ENCODE measurements at regions not wholly inside any gene's neighbourhood (a gene's known extent, or its start where the extent isn't known, plus 50 kb on each side); places are given as distances from the start of the nearest gene placed in this dataset.

GRCh38 chr7:67359900-67360299 lies 363.3 kb downstream of the TYW1 start:
- H4K20me1 ChIP-seq (ENCODE audit: control insufficient read depth, extremely low read depth, insufficient read depth, low read length): no peaks in the 10 kb centered on the region
- H3K27ac ChIP-seq (ENCODE audit: insufficient read depth, low read length): no peak overlapping the region
- no peak for DNase-seq (ENCODE audit: low read depth in 2 of 2)
- no peak overlapping the region for H3K4me3 ChIP-seq (replicated peaks in 1 of 4; ENCODE audit: control extremely low read depth in 1 of 4, insufficient read depth in 1 of 4, low read depth in 3 of 4, low read length in 4 of 4)
- no peak overlapping the region for H2AFZ ChIP-seq (ENCODE audit: low read length)
- no peaks in the 10 kb centered on the region for H3K36me3 ChIP-seq (ENCODE audit: control insufficient read depth, insufficient read depth, low read length)
- H3K27me3 ChIP-seq (ENCODE audit: control insufficient read depth, insufficient read depth, low read length): no peaks in the 10 kb centered on the region
- no peak overlapping the region for H3K4me2 ChIP-seq (ENCODE audit: extremely low read depth, insufficient read depth, low read length)
- no peak for TF ChIP-seq EZH2 (IDR thresholded peaks at IDR 0.05; ENCODE audit: low read length, missing control alignments)
- no peak for TF ChIP-seq CTCF (conservative IDR thresholded peaks at IDR 0.05 in 1 of 2, IDR thresholded peaks at IDR 0.05 in 1 of 2; ENCODE audit: low read depth in 1 of 2, low read length in 2 of 2)
- no peaks in the 10 kb centered on the region for H3K4me1 ChIP-seq (ENCODE audit: control insufficient read depth, extremely low read depth, insufficient read depth, low read length)
- no peaks in the 10 kb centered on the region for H3K9me3 ChIP-seq (ENCODE audit: control insufficient read depth, insufficient read depth, low read depth, low read length)
- H3K79me2 ChIP-seq (ENCODE audit: control insufficient read depth, insufficient read depth, low read length): no peaks in the 10 kb centered on the region
- no peak overlapping the region for H3K9ac ChIP-seq (ENCODE audit: insufficient read depth, low read length)

GRCh38 chr7:67361150-67361549 lies 364.5 kb downstream of the TYW1 start:
- no peak overlapping the region for H2AFZ ChIP-seq (ENCODE audit: low read length)
- H3K9me3 ChIP-seq (ENCODE audit: control insufficient read depth, insufficient read depth, low read depth, low read length): no peaks in the 10 kb centered on the region
- no peak overlapping the region for H3K4me3 ChIP-seq (replicated peaks in 1 of 4; ENCODE audit: control extremely low read depth in 1 of 4, insufficient read depth in 1 of 4, low read depth in 3 of 4, low read length in 4 of 4)
- H4K20me1 ChIP-seq (ENCODE audit: control insufficient read depth, extremely low read depth, insufficient read depth, low read length): no peaks in the 10 kb centered on the region
- no peak overlapping the region for H3K27ac ChIP-seq (ENCODE audit: insufficient read depth, low read length)
- H3K79me2 ChIP-seq (ENCODE audit: control insufficient read depth, insufficient read depth, low read length): no peaks in the 10 kb centered on the region
- H3K9ac ChIP-seq (ENCODE audit: insufficient read depth, low read length): no peak overlapping the region
- TF ChIP-seq EZH2 (IDR thresholded peaks at IDR 0.05; ENCODE audit: low read length, missing control alignments) (no peak), CTCF (conservative IDR thresholded peaks at IDR 0.05 in 1 of 2, IDR thresholded peaks at IDR 0.05 in 1 of 2; ENCODE audit: low read depth in 1 of 2, low read length in 2 of 2) (no peak)
- H3K4me1 ChIP-seq (ENCODE audit: control insufficient read depth, extremely low read depth, insufficient read depth, low read length): no peaks in the 10 kb centered on the region
- H3K4me2 ChIP-seq (ENCODE audit: extremely low read depth, insufficient read depth, low read length): no peak overlapping the region
- DNase-seq (ENCODE audit: low read depth in 2 of 2): no peak
- no peaks in the 10 kb centered on the region for H3K27me3 ChIP-seq (ENCODE audit: control insufficient read depth, insufficient read depth, low read length)
- no peaks in the 10 kb centered on the region for H3K36me3 ChIP-seq (ENCODE audit: control insufficient read depth, insufficient read depth, low read length)

GRCh38 chr7:67364441-67365017 lies 367.9 kb downstream of the TYW1 start:
- Histone ChIP-seq H2AFZ (ENCODE audit: low read length) (no peak overlapping the region), H4K20me1 (ENCODE audit: control insufficient read depth, extremely low read depth, insufficient read depth, low read length) (no peaks in the 10 kb centered on the region), H3K27me3 (ENCODE audit: control insufficient read depth, insufficient read depth, low read length) (no peaks in the 10 kb centered on the region), H3K27ac (ENCODE audit: insufficient read depth, low read length) (no peak overlapping the region), H3K4me2 (ENCODE audit: extremely low read depth, insufficient read depth, low read length) (no peak overlapping the region), H3K4me1 (ENCODE audit: control insufficient read depth, extremely low read depth, insufficient read depth, low read length) (no peaks in the 10 kb centered on the region), H3K79me2 (ENCODE audit: control insufficient read depth, insufficient read depth, low read length) (no peaks in the 10 kb centered on the region), H3K9ac (ENCODE audit: insufficient read depth, low read length) (no peak overlapping the region), H3K36me3 (ENCODE audit: control insufficient read depth, insufficient read depth, low read length) (no peaks in the 10 kb centered on the region), H3K9me3 (ENCODE audit: control insufficient read depth, insufficient read depth, low read depth, low read length) (no peaks in the 10 kb centered on the region), H3K4me3 (replicated peaks in 1 of 4; ENCODE audit: control extremely low read depth in 1 of 4, insufficient read depth in 1 of 4, low read depth in 3 of 4, low read length in 4 of 4) (no peak overlapping the region)
- TF ChIP-seq CTCF (conservative IDR thresholded peaks at IDR 0.05 in 1 of 2, IDR thresholded peaks at IDR 0.05 in 1 of 2; ENCODE audit: low read depth in 1 of 2, low read length in 2 of 2) (no peak), EZH2 (IDR thresholded peaks at IDR 0.05; ENCODE audit: low read length, missing control alignments) (no peak)
- DNase-seq (ENCODE audit: low read depth in 2 of 2): no peak

Data from fibroblast of lung (primary cell).